ENCODE measurements at regions not wholly inside any gene's neighbourhood (a gene's known extent, or its start where the extent isn't known, plus 50 kb on each side); places are given as distances from the start of the nearest gene placed in this dataset.

- no peak for TF ChIP-seq CTCF (IDR thresholded peaks at IDR 0.05; ENCODE audit: low read depth, low read length, poor library complexity, severe bottlenecking)
- TF ChIP-seq EZH2phosphoT487 (IDR thresholded peaks at IDR 0.05; ENCODE audit: borderline replicate concordance, low read length): no peak
Observed at GRCh38 chr18:10113121-10114022, 199.6 kb downstream of the VAPA start.
